ENCODE measurements at regions not wholly inside any gene's neighbourhood (a gene's known extent, or its start where the extent isn't known, plus 50 kb on each side); places are given as distances from the start of the nearest gene placed in this dataset.

- H3K4me1 ChIP-seq, result no peaks in the 10 kb centered on the region
- no peak for DNase-seq
- no peaks in the 10 kb centered on the region for H3K27me3 ChIP-seq
- H3K9me3 ChIP-seq, result no peaks in the 10 kb centered on the region
- intact Hi-C loops (cut with DNase I; ENCODE audit: low total_unique reads), result no loop called here
- H3K27ac ChIP-seq, result no peak overlapping the region
- H3K36me3 ChIP-seq, result no peaks in the 10 kb centered on the region
- H3K4me3 ChIP-seq, result no peak overlapping the region
- TF ChIP-seq CTCF (IDR thresholded peaks at IDR 0.05) (no peak), POLR2A (IDR thresholded peaks at IDR 0.05) (no peak)
These were observed 768.8 kb downstream of the RNF144A start for GRCh38 chr2:7686016-7686385.

GRCh38 chr2:7691961-7692656 is 774.9 kb downstream of the RNF144A start:
- H3K36me3 ChIP-seq, result no peaks in the 10 kb centered on the region
- H3K4me1 ChIP-seq, result no peaks in the 10 kb centered on the region
- no peak for TF ChIP-seq POLR2A (IDR thresholded peaks at IDR 0.05)
- TF ChIP-seq CTCF (IDR thresholded peaks at IDR 0.05), result no peak
- DNase-seq, result no peak
- no peaks in the 10 kb centered on the region for H3K27me3 ChIP-seq
- H3K9me3 ChIP-seq, result no peaks in the 10 kb centered on the region
- intact Hi-C loops (cut with DNase I; ENCODE audit: low total_unique reads), result no loop called here
- H3K27ac ChIP-seq, result no peak overlapping the region
- no peak overlapping the region for H3K4me3 ChIP-seq

- H3K4me1 ChIP-seq, result no peaks in the 10 kb centered on the region
- H3K27ac ChIP-seq, result no peak overlapping the region
- no peaks in the 10 kb centered on the region for H3K9me3 ChIP-seq
- H3K27me3 ChIP-seq, result no peaks in the 10 kb centered on the region
- intact Hi-C loops (cut with DNase I; ENCODE audit: low total_unique reads), result no loop called here
- no peak for TF ChIP-seq CTCF (IDR thresholded peaks at IDR 0.05)
- TF ChIP-seq POLR2A (IDR thresholded peaks at IDR 0.05), result no peak
- H3K36me3 ChIP-seq, result no peaks in the 10 kb centered on the region
- no peak for DNase-seq
- H3K4me3 ChIP-seq, result no peak overlapping the region
These were observed 775.5 kb downstream of the RNF144A start for GRCh38 chr2:7692657-7693161.

GRCh38 chr2:7693246-7694075 is 776.2 kb downstream of the RNF144A start:
- Histone ChIP-seq H3K4me3 (no peak overlapping the region), H3K27me3 (no peaks in the 10 kb centered on the region), H3K4me1 (no peaks in the 10 kb centered on the region)

More at GRCh38 chr2:7693246-7694075, 776.2 kb downstream of the RNF144A start:
- H3K36me3 ChIP-seq, result no peaks in the 10 kb centered on the region
- DNase-seq, result no peak
- no peak overlapping the region for H3K27ac ChIP-seq
- H3K9me3 ChIP-seq, result no peaks in the 10 kb centered on the region
- intact Hi-C loops (cut with DNase I; ENCODE audit: low total_unique reads), result no loop called here
- TF ChIP-seq CTCF (IDR thresholded peaks at IDR 0.05) (no peak), POLR2A (IDR thresholded peaks at IDR 0.05) (no peak)
